HCT116 (cell line): ENCODE measurements at regions not wholly inside any gene's neighbourhood (a gene's known extent, or its start where the extent isn't known, plus 50 kb on each side); places are given as distances from the start of the nearest gene placed in this dataset.

Experiments
- ATAC-seq: fragments of 200-7000 bp; cut with Tn5 transposase; 2 replicates; pipeline ENCODE4 v1.9.1; 2020; ENCODE audit warnings: mild to moderate bottlenecking, moderate library complexity
- BruUV-seq: library from RNA; stranded (reverse); fragments of 400-500 nt; replicated peaks from 2 replicates; lab custom pipeline; 2021; lab: Mats Ljungman, UMichigan
- CTCF ChIA-PET: fragments of 300-600 bp; sonication (Branson Sonifier 250); formaldehyde crosslinking; loops from one replicate; lab custom pipeline; 2021; ENCODE audit warnings: antibody characterized with exemption; lab: Charles Lee
- POLR2A ChIA-PET: fragments of 300-600, 350-600 bp; sonication (Branson Sonifier 250); formaldehyde crosslinking; loops from one replicate; lab custom pipeline; 2021; ENCODE audit warnings: antibody characterized with exemption; lab: Charles Lee
- RAD21 ChIA-PET, 2 experiments: fragments of 300-600 bp; sonication (Branson Sonifier 250); formaldehyde crosslinking; loops; one replicate each; lab custom pipeline; 2023; ENCODE audit warnings: low total read pairs in 2 of 2; ENCODE audit not compliant: uncharacterized antibody in 2 of 2, unreplicated experiment in 2 of 2, low non-redundant PET in 1 of 2; lab: Charles Lee
- DNase-seq: peaks from one replicate; pipeline ENCODE4 v3.0.0-alpha.2; 2010; ENCODE audit warnings: low read depth, low spot score
- H2AFZ ChIP-seq: fragments of 200-600 bp; shearing (Covaris generic), sonication (generic); 2 replicates; pipeline ENCODE4 v1.6.1; 2017; ENCODE audit warnings: low read depth, mixed run types, mixed read lengths, antibody characterized with exemption, low read length; ENCODE audit not compliant: poor library complexity, severe bottlenecking
- H3K27ac ChIP-seq: 2 replicates; pipeline ENCODE4 v1.5.1; 2012; ENCODE audit warnings: low read depth, low read length
- H3K27me3 ChIP-seq: fragments of 200-600 bp; sonication (generic); 2 replicates; pipeline ENCODE4 v1.6.1; 2016; ENCODE audit warnings: mixed run types, low read length, mixed read lengths; ENCODE audit not compliant: insufficient read depth
- H3K36me3 ChIP-seq, 2 experiments: fragments of 200-500 bp in 1 of 2; fragments of 200-600 bp in 1 of 2; sonication (Bioruptor generic) in 1 of 2; sonication (generic) in 1 of 2; 2 replicates each; pipeline versions ENCODE4 v1.5.1 to v1.6.1; 2014 to 2016; ENCODE audit warnings: low read length in 2 of 2, inconsistent platforms in 1 of 2, mixed read lengths in 1 of 2, mixed run types in 1 of 2; ENCODE audit not compliant: insufficient read depth in 2 of 2, control insufficient read depth in 1 of 2
- H3K4me1 ChIP-seq, 2 experiments: fragments of 200-600 bp in 1 of 2; sonication (generic) in 1 of 2; 2 replicates each; pipeline versions ENCODE4 v1.5.1 to v1.6.1; 2012 to 2017; ENCODE audit warnings: low read length in 2 of 2, inconsistent platforms in 1 of 2, mild to moderate bottlenecking in 1 of 2, mixed read lengths in 1 of 2, mixed run types in 1 of 2, moderate library complexity in 1 of 2; ENCODE audit not compliant: insufficient read depth in 2 of 2, control insufficient read depth in 1 of 2
- H3K4me2 ChIP-seq: fragments of 200-600 bp; sonication (generic); 2 replicates; pipeline ENCODE4 v1.6.1; 2017; ENCODE audit warnings: mixed run types, low read length, mixed read lengths
- H3K4me3 ChIP-seq, 2 experiments: fragments of 200-600 bp in 1 of 2; sonication (generic) in 1 of 2; replicated peaks in 1 of 2; 2 replicates each; pipeline ENCODE4 v1.5.1; 2011 to 2016; ENCODE audit warnings: low read length in 2 of 2, control low read depth in 1 of 2, low read depth in 1 of 2, mild to moderate bottlenecking in 1 of 2, mixed read lengths in 1 of 2, mixed run types in 1 of 2
- H3K79me2 ChIP-seq: fragments of 200-600 bp; sonication (generic); 2 replicates; pipeline ENCODE4 v1.6.1; 2017; ENCODE audit warnings: mild to moderate bottlenecking, mixed run types, low read length, moderate library complexity, mixed read lengths; ENCODE audit not compliant: insufficient read depth
- H3K9ac ChIP-seq: fragments of 200-600 bp; sonication (generic); 2 replicates; pipeline ENCODE4 v1.6.1; 2016; ENCODE audit warnings: low read length, mixed read lengths
- H3K9me2 ChIP-seq: fragments of 200-600 bp; sonication (generic), shearing (Covaris generic); 2 replicates; pipeline ENCODE4 v1.6.1; 2017; ENCODE audit warnings: mixed run types, mild to moderate bottlenecking, moderate library complexity; ENCODE audit not compliant: insufficient read depth
- H3K9me3 ChIP-seq, 2 experiments: fragments of 200-500 bp in 1 of 2; fragments of 200-600 bp in 1 of 2; sonication (Bioruptor generic) in 1 of 2; sonication (generic) in 1 of 2; 2 replicates each; pipeline ENCODE4 v1.6.1; 2014 to 2017; ENCODE audit warnings: low read length in 2 of 2, mixed read lengths in 2 of 2, inconsistent platforms in 1 of 2, low read depth in 1 of 2, mild to moderate bottlenecking in 1 of 2, mixed run types in 1 of 2, moderate library complexity in 1 of 2; ENCODE audit not compliant: control insufficient read depth in 1 of 2, insufficient read depth in 1 of 2
- H4K20me1 ChIP-seq: fragments of 200-600 bp; sonication (generic), shearing (Covaris generic); 2 replicates; pipeline ENCODE4 v1.6.1; 2017; ENCODE audit warnings: mixed run types, mild to moderate bottlenecking, moderate library complexity; ENCODE audit not compliant: insufficient read depth
- CBX3 ChIP-seq: IDR thresholded peaks from 2 replicates; pipeline ENCODE4 v1.6.1; 2012; ENCODE audit warnings: low read depth
- CEBPB ChIP-seq: IDR thresholded peaks from 2 replicates; pipeline ENCODE4 v1.6.1; 2012; ENCODE audit warnings: low read depth
- CTCF ChIP-seq, 3 experiments: fragments of 200-600 bp in 1 of 3; sonication (generic) in 1 of 3; IDR thresholded peaks in 2 of 3; conservative IDR thresholded peaks in 1 of 3; 2 replicates each; pipeline ENCODE4 v1.5.1; 2012 to 2017; ENCODE audit warnings: low read depth in 2 of 3, low read length in 2 of 3, antibody characterized with exemption in 1 of 3, borderline replicate concordance in 1 of 3, control low read depth in 1 of 3, mild to moderate bottlenecking in 1 of 3, mixed read lengths in 1 of 3, mixed run types in 1 of 3, moderate library complexity in 1 of 3; ENCODE audit not compliant: insufficient read depth in 1 of 3
- EGR1 ChIP-seq: IDR thresholded peaks from 2 replicates; pipeline ENCODE4 v1.6.1; 2012; ENCODE audit warnings: low read depth
- EZH2 ChIP-seq: fragments of 200-600 bp; sonication (generic); IDR thresholded peaks from 2 replicates; pipeline ENCODE4 v1.6.1; 2017; ENCODE audit warnings: antibody characterized with exemption, mixed run types
- EZH2phosphoT487 ChIP-seq: fragments of 200-600 bp; IDR thresholded peaks from 2 replicates; pipeline ENCODE4 v1.6.1; 2018; ENCODE audit warnings: antibody characterized with exemption, borderline replicate concordance
- JUND ChIP-seq: IDR thresholded peaks from 2 replicates; pipeline ENCODE4 v1.6.1; 2012
- MAX ChIP-seq: IDR thresholded peaks from 2 replicates; pipeline ENCODE4 v1.6.1; 2012
- POLR2AphosphoS5 ChIP-seq: IDR thresholded peaks from 2 replicates; pipeline ENCODE4 v1.6.1; 2011; ENCODE audit warnings: mild to moderate bottlenecking, low read depth, low read length, moderate library complexity
- REST ChIP-seq: IDR thresholded peaks from 2 replicates; pipeline ENCODE4 v1.6.1; 2012; ENCODE audit warnings: low read depth
- SIN3A ChIP-seq: IDR thresholded peaks from 2 replicates; pipeline ENCODE4 v1.6.1; 2012; ENCODE audit warnings: low read depth
- SP1 ChIP-seq: IDR thresholded peaks from 2 replicates; pipeline ENCODE4 v1.6.1; 2012; ENCODE audit warnings: low read depth
- SRF ChIP-seq: IDR thresholded peaks from 2 replicates; pipeline ENCODE4 v1.6.1; 2012; ENCODE audit warnings: low read depth
- TCF7L2 ChIP-seq: IDR thresholded peaks from 2 replicates; pipeline ENCODE4 v1.7.0; 2011; ENCODE audit warnings: borderline replicate concordance, inconsistent platforms; ENCODE audit not compliant: insufficient read depth, insufficient read length; ENCODE audit errors: extremely low read depth
- ZNF274 ChIP-seq: fragments of 200-500 bp; sonication (Bioruptor generic); IDR thresholded peaks from 2 replicates; pipeline ENCODE4 v1.6.1; 2014; ENCODE audit warnings: mild to moderate bottlenecking, low read depth, low read length, inconsistent platforms
- intact Hi-C: fragments of 100-400 bp; cut with micrococcal nuclease; formaldehyde crosslinking; loops from 2 replicates; pipeline ENCODE4 v1.10.0; 2022

- Histone ChIP-seq H3K4me1 (no peaks in the 10 kb centered on the region), H3K4me3 (no peak overlapping the region), H3K9me2 (no peaks in the 10 kb centered on the region), H3K27ac (no peak overlapping the region), H4K20me1 (no peaks in the 10 kb centered on the region), H3K4me2 (no peak overlapping the region), H3K9ac (no peak overlapping the region), H3K27me3 (peaks cover 27% of the 10 kb centered on the region; the same call in 1 of the 2 replicates), H3K79me2 (no peaks in the 10 kb centered on the region), H3K36me3 (no peaks in the 10 kb centered on the region), H2AFZ (no peak overlapping the region), H3K9me3 (peaks cover 0 to 5% of the 10 kb centered on the region in 2 experiments; a peak in 1 of 4 replicates)
- ChIA-PET CTCF (no interaction called here), RAD21 (no interaction called here), POLR2A (no interaction called here)
- BruUV-seq = no TSS peak
- intact Hi-C loops = no loop called here
- TF ChIP-seq CBX3 (no peak), ZNF274 (no peak), JUND (no peak), EGR1 (no peak), EZH2 (no peak), SRF (no peak), SP1 (no peak), REST (no peak), CTCF (IDR thresholded peaks at IDR 0.05 in 2 of 3, conservative IDR thresholded peaks at IDR 0.05 in 1 of 3; ENCODE audit: borderline replicate concordance in 1 of 3, insufficient read depth in 1 of 3, low read depth in 2 of 3, low read length in 2 of 3) (no peak), TCF7L2 (no peak), SIN3A (no peak), EZH2phosphoT487 (no peak), CEBPB (no peak), POLR2AphosphoS5 (no peak), MAX (no peak)
- DNase-seq (no peak), ATAC-seq (no peak)
These were observed 139.0 kb downstream of the OLFM1 start for GRCh38 chr9:135226369-135227050.
